ENCODE measurements at regions not wholly inside any gene's neighbourhood (a gene's known extent, or its start where the extent isn't known, plus 50 kb on each side); places are given as distances from the start of the nearest gene placed in this dataset.

DNA sequence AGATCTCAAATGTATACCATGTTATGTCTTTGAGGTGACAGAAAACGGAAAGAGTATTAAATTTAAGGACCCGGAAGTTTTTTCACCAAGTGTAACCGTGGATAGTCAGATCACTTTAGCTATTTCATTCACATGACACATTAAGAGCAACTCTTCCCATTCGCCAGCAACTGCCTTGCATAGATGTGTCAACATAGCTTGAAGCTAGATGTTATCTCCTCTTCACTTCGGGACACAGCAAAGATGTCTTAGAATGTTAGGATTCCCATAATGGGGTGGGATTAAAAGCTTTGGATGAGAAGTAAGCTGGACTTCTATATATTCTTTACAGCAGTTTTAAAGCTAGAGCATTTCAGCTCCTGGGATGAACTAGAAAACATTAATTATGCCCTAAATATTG is 1135.9 kb upstream of the PCDH20 start:
- DNase-seq (no peak), ATAC-seq (no peak)
- H3K27ac ChIP-seq, result no peak overlapping the region
- no peaks in the 10 kb centered on the region for H3K9me3 ChIP-seq
- intact Hi-C loops (cut with DNase I), result no loop called here
- WGBS, 2 donors, result 58 to 65% methylated on average over 5 of the region's 5 CpGs
- no peaks in the 10 kb centered on the region for H3K36me3 ChIP-seq (replicated peaks in 1 of 2; ENCODE audit: insufficient read depth in 1 of 2, low read depth in 2 of 2)
- H3K27me3 ChIP-seq, result no peaks in the 10 kb centered on the region
- no peak for TF ChIP-seq POLR2A (IDR thresholded peaks at IDR 0.05)
- TF ChIP-seq, protein P1, sequence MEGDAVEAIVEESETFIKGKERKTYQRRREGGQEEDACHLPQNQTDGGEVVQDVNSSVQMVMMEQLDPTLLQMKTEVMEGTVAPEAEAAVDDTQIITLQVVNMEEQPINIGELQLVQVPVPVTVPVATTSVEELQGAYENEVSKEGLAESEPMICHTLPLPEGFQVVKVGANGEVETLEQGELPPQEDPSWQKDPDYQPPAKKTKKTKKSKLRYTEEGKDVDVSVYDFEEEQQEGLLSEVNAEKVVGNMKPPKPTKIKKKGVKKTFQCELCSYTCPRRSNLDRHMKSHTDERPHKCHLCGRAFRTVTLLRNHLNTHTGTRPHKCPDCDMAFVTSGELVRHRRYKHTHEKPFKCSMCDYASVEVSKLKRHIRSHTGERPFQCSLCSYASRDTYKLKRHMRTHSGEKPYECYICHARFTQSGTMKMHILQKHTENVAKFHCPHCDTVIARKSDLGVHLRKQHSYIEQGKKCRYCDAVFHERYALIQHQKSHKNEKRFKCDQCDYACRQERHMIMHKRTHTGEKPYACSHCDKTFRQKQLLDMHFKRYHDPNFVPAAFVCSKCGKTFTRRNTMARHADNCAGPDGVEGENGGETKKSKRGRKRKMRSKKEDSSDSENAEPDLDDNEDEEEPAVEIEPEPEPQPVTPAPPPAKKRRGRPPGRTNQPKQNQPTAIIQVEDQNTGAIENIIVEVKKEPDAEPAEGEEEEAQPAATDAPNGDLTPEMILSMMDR (IDR thresholded peaks at IDR 0.05), result no peak
- H3K4me1 ChIP-seq, result no peaks in the 10 kb centered on the region
- no peak overlapping the region for H3K4me3 ChIP-seq

DNA sequence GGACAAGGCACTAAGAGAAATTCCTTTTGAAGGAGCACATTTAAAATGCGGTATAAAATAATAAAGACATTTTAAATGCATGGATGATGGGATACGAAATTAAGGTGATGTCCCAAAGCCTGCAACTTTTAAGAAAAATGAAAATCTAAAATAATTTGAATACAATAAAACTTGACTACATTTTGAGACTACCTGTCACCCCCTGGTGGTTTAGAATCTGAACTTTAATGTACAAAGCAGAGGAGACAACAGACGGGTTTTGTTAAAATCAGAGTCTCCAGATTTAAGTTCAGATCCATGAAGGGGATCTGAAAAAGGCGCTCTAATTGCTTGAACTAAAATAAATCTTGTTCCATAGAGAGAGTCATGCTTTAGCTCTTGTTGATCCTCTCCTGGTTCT is 1129.3 kb upstream of the PCDH20 start:
- WGBS, 2 donors, result 86 to 88% methylated on average over 4 of the region's 4 CpGs
- intact Hi-C loops (cut with DNase I), result no loop called here
- H3K27me3 ChIP-seq, result no peaks in the 10 kb centered on the region
- no peaks in the 10 kb centered on the region for H3K36me3 ChIP-seq (replicated peaks in 1 of 2; ENCODE audit: insufficient read depth in 1 of 2, low read depth in 2 of 2)
- DNase-seq (no peak), ATAC-seq (no peak)
- no peak overlapping the region for H3K4me3 ChIP-seq
- no peaks in the 10 kb centered on the region for H3K4me1 ChIP-seq
- no peak overlapping the region for H3K27ac ChIP-seq
- no peaks in the 10 kb centered on the region for H3K9me3 ChIP-seq
- TF ChIP-seq, protein P1 (IDR thresholded peaks at IDR 0.05), result no peak
- no peak for TF ChIP-seq POLR2A (IDR thresholded peaks at IDR 0.05)

DNA sequence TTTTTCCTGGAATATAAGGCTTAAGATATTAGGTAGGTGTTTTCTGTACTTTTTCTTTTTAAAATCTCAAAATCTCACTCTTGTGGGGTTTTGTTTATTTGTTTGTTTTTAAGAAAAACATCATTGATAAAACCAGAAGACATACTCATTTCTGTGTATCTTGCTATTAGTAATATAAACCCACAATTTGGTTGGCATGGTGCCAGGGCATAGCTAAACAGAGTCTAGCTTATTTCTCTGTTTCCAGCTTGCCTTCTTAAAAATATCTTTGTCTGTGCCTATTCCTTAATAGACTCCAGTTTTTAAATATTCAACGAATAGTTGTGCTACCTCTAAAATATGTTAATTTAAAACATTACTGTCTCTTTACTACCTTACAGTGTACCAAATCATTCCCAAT is 1121.9 kb upstream of the PCDH20 start:
- H3K4me1 ChIP-seq, result no peaks in the 10 kb centered on the region
- no peak for ATAC-seq
- H3K9me3 ChIP-seq, result no peaks in the 10 kb centered on the region
- H3K27ac ChIP-seq, result no peak overlapping the region
- TF ChIP-seq, protein P1 (IDR thresholded peaks at IDR 0.05), result no peak
- TF ChIP-seq POLR2A (IDR thresholded peaks at IDR 0.05), result no peak
- H3K4me3 ChIP-seq, result no peak overlapping the region
- no peaks in the 10 kb centered on the region for H3K36me3 ChIP-seq (replicated peaks in 1 of 2; ENCODE audit: insufficient read depth in 1 of 2, low read depth in 2 of 2)
- WGBS, 2 donors, result 74 to 79% methylated on average over 1 of the region's 1 CpG
- DNase-seq, result peak in 1 of 4 donors; percentile 21
- intact Hi-C loops (cut with DNase I), result no loop called here
- H3K27me3 ChIP-seq, result no peaks in the 10 kb centered on the region

DNA sequence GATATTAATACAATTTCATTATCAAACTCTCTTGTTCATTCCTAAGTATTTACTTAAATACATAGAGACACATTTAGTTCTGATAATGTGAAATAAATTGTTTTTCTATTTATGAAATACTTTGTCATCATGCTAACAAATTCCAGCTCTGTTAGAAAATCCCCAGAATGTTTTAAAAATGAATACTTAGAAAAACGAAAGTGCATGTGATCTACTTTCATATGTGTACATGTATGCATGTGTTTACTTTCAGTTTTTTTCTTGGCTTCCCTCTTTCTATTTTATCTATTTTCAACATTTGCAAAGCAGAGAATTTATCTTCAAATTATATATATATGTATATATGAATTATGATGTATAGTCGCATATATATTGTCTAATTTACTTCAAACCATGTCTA is 1110.0 kb upstream of the PCDH20 start:
- no peaks in the 10 kb centered on the region for H3K27me3 ChIP-seq
- ATAC-seq, result no peak
- TF ChIP-seq, protein P1 (IDR thresholded peaks at IDR 0.05), result no peak
- no peak for TF ChIP-seq POLR2A (IDR thresholded peaks at IDR 0.05)
- H3K4me3 ChIP-seq, result no peak overlapping the region
- 47 to 53% methylated on average over 2 of the region's 2 CpGs for WGBS, 2 donors
- no peaks in the 10 kb centered on the region for H3K4me1 ChIP-seq
- no peak for DNase-seq
- intact Hi-C loops (cut with DNase I), result no loop called here
- H3K27ac ChIP-seq, result no peak overlapping the region
- H3K9me3 ChIP-seq, result no peaks in the 10 kb centered on the region
- H3K36me3 ChIP-seq (replicated peaks in 1 of 2; ENCODE audit: insufficient read depth in 1 of 2, low read depth in 2 of 2), result no peaks in the 10 kb centered on the region

DNA sequence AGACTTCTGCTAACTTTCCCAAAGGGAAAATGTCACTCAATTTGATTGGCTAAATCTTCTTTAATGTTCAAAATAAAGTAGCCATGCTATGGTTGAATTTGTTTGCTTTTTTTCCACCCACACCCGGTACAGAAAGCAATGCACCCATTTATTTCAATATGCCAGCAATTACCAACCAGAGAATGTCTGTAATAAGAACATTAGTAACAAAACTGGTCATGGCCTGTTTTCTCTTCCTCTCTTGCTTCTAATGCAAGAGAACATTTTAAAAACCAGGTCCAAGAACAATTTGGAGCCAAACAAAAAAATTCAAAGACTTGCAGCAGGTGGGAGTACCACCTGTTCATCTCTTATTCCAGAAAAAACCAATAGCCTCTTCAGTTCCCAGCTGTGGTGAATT is 1108.8 kb upstream of the PCDH20 start:
- H3K27me3 ChIP-seq, result no peaks in the 10 kb centered on the region
- no peak for ATAC-seq
- H3K9me3 ChIP-seq, result no peaks in the 10 kb centered on the region
- H3K4me1 ChIP-seq, result no peaks in the 10 kb centered on the region
- H3K36me3 ChIP-seq (replicated peaks in 1 of 2; ENCODE audit: insufficient read depth in 1 of 2, low read depth in 2 of 2), result no peaks in the 10 kb centered on the region
- 25 to 44% methylated on average over 1 of the region's 1 CpG for WGBS, 2 donors
- TF ChIP-seq, protein P1 (IDR thresholded peaks at IDR 0.05), result no peak
- TF ChIP-seq POLR2A (IDR thresholded peaks at IDR 0.05), result no peak
- intact Hi-C loops (cut with DNase I), result no loop called here
- no peak for DNase-seq
- H3K4me3 ChIP-seq, result no peak overlapping the region
- no peak overlapping the region for H3K27ac ChIP-seq
